Caco-2 (cell line): ENCODE measurements at regions not wholly inside any gene's neighbourhood (a gene's known extent, or its start where the extent isn't known, plus 50 kb on each side); places are given as distances from the start of the nearest gene placed in this dataset.

ENCODE experiments used
- BruUV-seq: library from RNA; stranded (reverse); fragments of 400-500 nt; replicated peaks from 2 replicates; lab custom pipeline; 2021; lab: Mats Ljungman, UMichigan
- CTCF ChIA-PET: fragments of 300-600 bp; sonication (Branson Sonifier 250); formaldehyde crosslinking; loops from one replicate; lab custom pipeline; 2022; ENCODE audit warnings: antibody characterized with exemption; lab: Charles Lee
- POLR2A ChIA-PET: fragments of 300-600 bp; sonication (Branson Sonifier 250); formaldehyde crosslinking; loops from one replicate; lab custom pipeline; 2022; ENCODE audit warnings: antibody characterized with exemption; lab: Charles Lee
- DNase-seq, 2 experiments: peaks; one replicate each; pipeline versions ENCODE4 v3.0.0 to v3.0.0-alpha.2; 2020 to 2022
- H3K27me3 ChIP-seq: replicated peaks from 2 replicates; pipeline ENCODE4 v1.6.0; 2011; ENCODE audit warnings: low read length; ENCODE audit not compliant: control insufficient read depth, insufficient read depth
- H3K36me3 ChIP-seq: 2 replicates; pipeline ENCODE4 v1.5.1; 2011; ENCODE audit warnings: low read length; ENCODE audit not compliant: control insufficient read depth, insufficient read depth
- H3K4me1 ChIP-seq: fragments of 250-450 bp; sonication (Bioruptor Pico); 2 replicates; pipeline ENCODE4 v1.5.1; 2020; ENCODE audit warnings: mild to moderate bottlenecking
- H3K4me3 ChIP-seq: 2 replicates; pipeline ENCODE4 v1.5.1; 2011; ENCODE audit warnings: low read depth, mild to moderate bottlenecking, control low read depth, low read length
- H3K9me3 ChIP-seq: fragments of 250-450 bp; sonication (Bioruptor Pico); 2 replicates; pipeline ENCODE4 v1.5.1; 2020; ENCODE audit warnings: mild to moderate bottlenecking, moderate library complexity
- H3K27ac Mint-ChIP-seq: one replicate; pipeline ENCODE4 v1.8.0; 2022; ENCODE audit warnings: mixed read lengths; ENCODE audit not compliant: unreplicated experiment
- H3K27me3 Mint-ChIP-seq: one replicate; pipeline ENCODE4 v1.8.0; 2022; ENCODE audit warnings: mixed read lengths; ENCODE audit not compliant: insufficient read depth, unreplicated experiment
- H3K36me3 Mint-ChIP-seq: one replicate; pipeline ENCODE4 v1.8.0; 2022; ENCODE audit warnings: mild to moderate bottlenecking, mixed read lengths; ENCODE audit not compliant: insufficient read depth, unreplicated experiment
- H3K4me1 Mint-ChIP-seq: one replicate; pipeline ENCODE4 v1.8.0; 2022; ENCODE audit warnings: low read depth, mixed read lengths; ENCODE audit not compliant: unreplicated experiment
- H3K4me3 Mint-ChIP-seq: one replicate; pipeline ENCODE4 v1.8.0; 2022; ENCODE audit warnings: mild to moderate bottlenecking, moderate library complexity, mixed read lengths; ENCODE audit not compliant: unreplicated experiment
- H3K9me3 Mint-ChIP-seq: one replicate; pipeline ENCODE4 v1.8.0; 2022; ENCODE audit warnings: mixed read lengths; ENCODE audit not compliant: unreplicated experiment
- intact Hi-C: fragments of 100-400 bp; cut with micrococcal nuclease; formaldehyde crosslinking; loops from one replicate; pipeline ENCODE4 v1.10.0; 2022; ENCODE audit not compliant: unreplicated experiment
- TF ChIP-seq, protein P1 (sequence below), 2 experiments: fragments of 200-600 bp in 1 of 2; IDR thresholded peaks; 1 replicate in 1 of 2; 2 replicates in 1 of 2; pipeline versions ENCODE4 v1.5.1 to v1.8.0; 2011 to 2022; ENCODE audit warnings: antibody characterized with exemption in 1 of 2, control low read depth in 1 of 2, inconsistent platforms in 1 of 2, low read depth in 1 of 2, low read length in 1 of 2, mild to moderate bottlenecking in 1 of 2, moderate library complexity in 1 of 2; ENCODE audit not compliant: insufficient read depth in 1 of 2, severe bottlenecking in 1 of 2, unreplicated experiment in 1 of 2

DNA sequence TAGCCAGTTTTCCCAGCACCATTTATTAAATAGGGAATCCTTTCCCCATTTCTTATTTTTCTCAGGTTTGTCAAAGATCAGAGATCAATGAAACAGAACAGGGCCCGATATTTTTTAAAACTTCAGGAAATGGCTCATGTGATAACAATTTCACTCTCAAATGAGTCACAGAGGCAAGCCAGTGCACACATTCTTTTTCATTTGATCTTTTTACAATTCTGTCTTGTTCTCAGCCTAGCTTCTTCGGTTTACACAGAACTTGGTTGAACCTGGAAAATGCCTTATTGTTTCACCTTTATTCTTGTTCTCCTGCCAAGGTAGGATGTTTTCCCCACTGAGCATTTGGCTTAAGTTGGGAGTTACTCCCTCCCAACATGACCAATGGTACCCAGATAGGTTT lies 258.9 kb downstream of the COL12A1 start:
- H3K27ac Mint-ChIP-seq, result no peak overlapping the region
- no peaks in the 10 kb centered on the region for H3K36me3 Mint-ChIP-seq
- ChIA-PET CTCF (no interaction called here), POLR2A (no interaction called here)
- H3K9me3 Mint-ChIP-seq, result peaks cover 9% of the 10 kb centered on the region
- Histone ChIP-seq H3K27me3 (no peaks in the 10 kb centered on the region), H3K9me3 (no peaks in the 10 kb centered on the region), H3K36me3 (no peaks in the 10 kb centered on the region), H3K4me3 (no peak overlapping the region), H3K4me1 (no peaks in the 10 kb centered on the region)
- no peaks in the 10 kb centered on the region for H3K27me3 Mint-ChIP-seq
- H3K4me1 Mint-ChIP-seq, result no peaks in the 10 kb centered on the region
- intact Hi-C loops, result no loop called here
- TF ChIP-seq, protein P1, sequence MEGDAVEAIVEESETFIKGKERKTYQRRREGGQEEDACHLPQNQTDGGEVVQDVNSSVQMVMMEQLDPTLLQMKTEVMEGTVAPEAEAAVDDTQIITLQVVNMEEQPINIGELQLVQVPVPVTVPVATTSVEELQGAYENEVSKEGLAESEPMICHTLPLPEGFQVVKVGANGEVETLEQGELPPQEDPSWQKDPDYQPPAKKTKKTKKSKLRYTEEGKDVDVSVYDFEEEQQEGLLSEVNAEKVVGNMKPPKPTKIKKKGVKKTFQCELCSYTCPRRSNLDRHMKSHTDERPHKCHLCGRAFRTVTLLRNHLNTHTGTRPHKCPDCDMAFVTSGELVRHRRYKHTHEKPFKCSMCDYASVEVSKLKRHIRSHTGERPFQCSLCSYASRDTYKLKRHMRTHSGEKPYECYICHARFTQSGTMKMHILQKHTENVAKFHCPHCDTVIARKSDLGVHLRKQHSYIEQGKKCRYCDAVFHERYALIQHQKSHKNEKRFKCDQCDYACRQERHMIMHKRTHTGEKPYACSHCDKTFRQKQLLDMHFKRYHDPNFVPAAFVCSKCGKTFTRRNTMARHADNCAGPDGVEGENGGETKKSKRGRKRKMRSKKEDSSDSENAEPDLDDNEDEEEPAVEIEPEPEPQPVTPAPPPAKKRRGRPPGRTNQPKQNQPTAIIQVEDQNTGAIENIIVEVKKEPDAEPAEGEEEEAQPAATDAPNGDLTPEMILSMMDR (IDR thresholded peaks at IDR 0.05; ENCODE audit: insufficient read depth in 1 of 2, low read depth in 1 of 2, low read length in 1 of 2, severe bottlenecking in 1 of 2, unreplicated experiment in 1 of 2), result no peak
- DNase-seq, result no peak
- no TSS peak for BruUV-seq
- no peak overlapping the region for H3K4me3 Mint-ChIP-seq

- no peaks in the 10 kb centered on the region for H3K4me1 ChIP-seq
- H3K9me3 Mint-ChIP-seq, result no peaks in the 10 kb centered on the region
- no peaks in the 10 kb centered on the region for H3K27me3 Mint-ChIP-seq
- no peaks in the 10 kb centered on the region for H3K36me3 Mint-ChIP-seq
- ChIA-PET CTCF (no interaction called here), POLR2A (no interaction called here)
- DNase-seq, result no peak
- no peak overlapping the region for H3K27ac Mint-ChIP-seq
- intact Hi-C loops, result no loop called here
- BruUV-seq, result no TSS peak
- H3K4me3 Mint-ChIP-seq, result no peak overlapping the region
- no peaks in the 10 kb centered on the region for H3K36me3 ChIP-seq
- H3K9me3 ChIP-seq, result no peaks in the 10 kb centered on the region
- H3K4me3 ChIP-seq, result no peak overlapping the region
- TF ChIP-seq, protein P1 (IDR thresholded peaks at IDR 0.05; ENCODE audit: insufficient read depth in 1 of 2, low read depth in 1 of 2, low read length in 1 of 2, severe bottlenecking in 1 of 2, unreplicated experiment in 1 of 2), result no peak
- no peaks in the 10 kb centered on the region for H3K27me3 ChIP-seq
- peaks cover 5% of the 10 kb centered on the region for H3K4me1 Mint-ChIP-seq
Observed at GRCh38 chr6:74942130-74942529, 263.7 kb downstream of the COL12A1 start.

GRCh38 chr6:74941424-74941823 lies 264.4 kb downstream of the COL12A1 start:
- CTCF ChIA-PET, result no interaction called here

More at GRCh38 chr6:74941424-74941823, 264.4 kb downstream of the COL12A1 start:
- Histone ChIP-seq H3K4me3 (no peak overlapping the region), H3K4me1 (no peaks in the 10 kb centered on the region), H3K36me3 (no peaks in the 10 kb centered on the region), H3K9me3 (no peaks in the 10 kb centered on the region), H3K27me3 (no peaks in the 10 kb centered on the region)
- Mint-ChIP-seq H3K9me3 (no peaks in the 10 kb centered on the region), H3K36me3 (no peaks in the 10 kb centered on the region), H3K27me3 (no peaks in the 10 kb centered on the region), H3K4me1 (peaks cover 5% of the 10 kb centered on the region), H3K27ac (no peak overlapping the region), H3K4me3 (no peak overlapping the region)
- TF ChIP-seq, protein P1 (IDR thresholded peaks at IDR 0.05; ENCODE audit: insufficient read depth in 1 of 2, low read depth in 1 of 2, low read length in 1 of 2, severe bottlenecking in 1 of 2, unreplicated experiment in 1 of 2), result no peak
- POLR2A ChIA-PET, result no interaction called here
- no TSS peak for BruUV-seq
- intact Hi-C loops, result no loop called here
- DNase-seq, result no peak
